K562 (cell line): ENCODE measurements at regions not wholly inside any gene's neighbourhood (a gene's known extent, or its start where the extent isn't known, plus 50 kb on each side); places are given as distances from the start of the nearest gene placed in this dataset.

Experiments
- ATAC-seq: fragments of 200-7000 bp; cut with Tn5 transposase; 3 replicates; pipeline ENCODE4 v1.9.1; 2020; ENCODE audit warnings: moderate library complexity
- BruUV-seq: library from RNA; stranded (reverse); fragments of 400-500 nt; replicated peaks from 2 replicates; lab custom pipeline; 2021; lab: Mats Ljungman, UMichigan
- CTCF ChIA-PET: fragments of 300-600 bp; formaldehyde crosslinking; extraction: SDS; loops from one replicate; lab custom pipeline; 2021; ENCODE audit warnings: low intra/inter-chr PET ratio; lab: Yijun Ruan, JAX
- POLR2A ChIA-PET: fragments of 300-600, 350-650 bp; sonication (Branson Sonifier 250); formaldehyde crosslinking; extraction: SDS; loops from one replicate; lab custom pipeline; 2021; ENCODE audit warnings: antibody characterized with exemption, inconsistent platforms; lab: Yijun Ruan, JAX
- DNase-seq, 4 experiments: peaks; one replicate each; pipeline versions ENCODE4 v3.0.0 to v3.0.0-alpha.2; 2011 to 2018; ENCODE audit warnings: low spot score in 3 of 4, mixed read lengths in 3 of 4; ENCODE audit errors: extremely low read depth in 1 of 4
- FAIRE-seq: peaks from 2 replicates; lab custom pipeline; 2011; peaks lifted over from hg19 to GRCh38; lab: Jason Lieb, UNC
- H2AFZ ChIP-seq: 2 replicates; pipeline ENCODE4 v1.6.0; 2011; ENCODE audit warnings: low read depth, low read length, control low read depth, inconsistent platforms
- H3K27ac ChIP-seq: fragments of 200-600 bp; 3 replicates; pipeline ENCODE4 v1.8.0; 2011; ENCODE audit warnings: low read depth, mild to moderate bottlenecking, control low read depth, inconsistent platforms, low read length, moderate library complexity, mixed read lengths; ENCODE audit errors: extremely low read depth
- H3K27me3 ChIP-seq, 2 experiments: fragments of 300-600 bp in 1 of 2; 2 replicates in 1 of 2; 3 replicates in 1 of 2; pipeline versions ENCODE4 v1.6.0 to v1.8.0; 2011; ENCODE audit warnings: inconsistent platforms in 2 of 2, low read length in 2 of 2, mild to moderate bottlenecking in 1 of 2, mixed read lengths in 1 of 2, moderate library complexity in 1 of 2; ENCODE audit not compliant: control insufficient read depth in 2 of 2, insufficient read depth in 2 of 2
- H3K36me3 ChIP-seq: fragments of 300-600 bp; 3 replicates; pipeline ENCODE4 v1.8.0; 2011; ENCODE audit warnings: mild to moderate bottlenecking, low read length, inconsistent platforms; ENCODE audit not compliant: control insufficient read depth, insufficient read depth
- H3K4me1 ChIP-seq, 2 experiments: fragments of 200-600 bp in 1 of 2; replicated peaks in 1 of 2; 2 replicates in 1 of 2; 3 replicates in 1 of 2; pipeline versions ENCODE4 v1.5.1 to v1.8.0; 2011; ENCODE audit warnings: inconsistent platforms in 2 of 2, low read length in 2 of 2, mild to moderate bottlenecking in 1 of 2, mixed read lengths in 1 of 2, moderate library complexity in 1 of 2; ENCODE audit not compliant: control insufficient read depth in 2 of 2, insufficient read depth in 2 of 2
- H3K4me2 ChIP-seq: 2 replicates; pipeline ENCODE4 v1.6.1; 2011; ENCODE audit warnings: low read length, control low read depth, inconsistent platforms, mixed read lengths; ENCODE audit not compliant: insufficient read depth
- H3K4me3 ChIP-seq: fragments of 200-600 bp; sonication (generic), shearing (Covaris generic); 2 replicates; pipeline ENCODE4 v1.5.1; 2016; ENCODE audit warnings: control low read depth, inconsistent platforms
- H3K79me2 ChIP-seq: fragments of 200-600 bp; 3 replicates; pipeline ENCODE4 v1.8.0; 2011; ENCODE audit warnings: low read length, inconsistent platforms; ENCODE audit not compliant: control insufficient read depth, insufficient read depth
- H3K9ac ChIP-seq, 2 experiments: 2 replicates each; pipeline versions ENCODE4 v1.6.0 to v1.6.1; 2011; ENCODE audit warnings: low read depth in 2 of 2, low read length in 2 of 2, control low read depth in 1 of 2, inconsistent platforms in 1 of 2, mild to moderate bottlenecking in 1 of 2, mixed read lengths in 1 of 2; ENCODE audit not compliant: insufficient read depth in 1 of 2
- H3K9me1 ChIP-seq: one replicate; pipeline ENCODE4 v1.6.0; 2011; ENCODE audit warnings: inconsistent platforms, mild to moderate bottlenecking, low read length, moderate library complexity; ENCODE audit not compliant: control insufficient read depth, insufficient read depth
- H3K9me3 ChIP-seq: replicated peaks from 2 replicates; pipeline ENCODE4 v1.5.1; 2011; ENCODE audit warnings: low read depth, low read length, inconsistent platforms; ENCODE audit not compliant: control insufficient read depth, insufficient read depth
- H4K20me1 ChIP-seq: replicated peaks from 2 replicates; pipeline ENCODE4 v1.6.1; 2011; ENCODE audit warnings: low read length, inconsistent platforms, mixed read lengths; ENCODE audit not compliant: control insufficient read depth, insufficient read depth
- BRD9 ChIP-seq: fragments of 450-650 bp; IDR thresholded peaks from 2 replicates; pipeline ENCODE4 v1.6.1; 2018; ENCODE audit warnings: low read depth; ENCODE audit not compliant: partially characterized antibody
- CBX8 ChIP-seq: fragments of 200-600 bp; sonication (generic); IDR thresholded peaks from 2 replicates; pipeline ENCODE4 v1.6.1; 2012; ENCODE audit warnings: borderline replicate concordance, mixed run types, low read depth, mild to moderate bottlenecking, moderate library complexity, mixed read lengths, low read length, control low read depth, inconsistent platforms; ENCODE audit not compliant: poor library complexity, severe bottlenecking; ENCODE audit errors: extremely low read depth
- CHCHD3 ChIP-seq: fragments of 250-450 bp; sonication (Bioruptor Pico); IDR thresholded peaks from 2 replicates; pipeline ENCODE4 v2.1.2; 2022; ENCODE audit warnings: mild to moderate bottlenecking
- CREM ChIP-seq: IDR thresholded peaks from 2 replicates; pipeline ENCODE4 v1.6.1; 2014; ENCODE audit warnings: antibody characterized with exemption, low read depth
- CSDE1 ChIP-seq, 2 experiments: fragments of 450-650 bp; IDR thresholded peaks; 2 replicates each; pipeline ENCODE4 v1.6.1; 2016; ENCODE audit warnings: mild to moderate bottlenecking in 1 of 2
- ELK1 ChIP-seq: sonication (generic); formaldehyde crosslinking; IDR thresholded peaks from 2 replicates; pipeline ENCODE4 v1.8.1; 2022; ENCODE audit warnings: missing genetic modification reagents
- HOMEZ ChIP-seq: fragments of 250-450 bp; sonication (Bioruptor Pico); IDR thresholded peaks from 2 replicates; pipeline ENCODE4 v1.4.0; 2020; ENCODE audit warnings: mild to moderate bottlenecking, moderate library complexity
- JUNB ChIP-seq: fragments of 450-650 bp; formaldehyde crosslinking; conservative IDR thresholded peaks from 2 replicates; pipeline ENCODE4 v1.4.0; 2020; ENCODE audit warnings: mild to moderate bottlenecking
- NFYB ChIP-seq: IDR thresholded peaks from 2 replicates; pipeline ENCODE4 v1.6.1; 2011; ENCODE audit warnings: mild to moderate bottlenecking, moderate library complexity; ENCODE audit not compliant: insufficient read length; ENCODE audit errors: extremely low read depth
- NR4A1 ChIP-seq, 2 experiments: fragments of 250-450 bp in 1 of 2; fragments of 450-650 bp in 1 of 2; sonication (Bioruptor Pico) in 1 of 2; IDR thresholded peaks; 2 replicates each; pipeline versions ENCODE4 v1.4.0 to v1.6.1; 2016 to 2020; ENCODE audit warnings: mild to moderate bottlenecking in 2 of 2, missing compliant biosample characterization in 1 of 2, missing genetic modification characterization in 1 of 2, moderate library complexity in 1 of 2
- PRPF4 ChIP-seq: fragments of 200-400 bp; formaldehyde crosslinking; IDR thresholded peaks from one replicate; pipeline ENCODE4 v1.6.1; 2017; ENCODE audit warnings: low read length, low read depth, mild to moderate bottlenecking; ENCODE audit not compliant: insufficient read depth, poor library complexity, severe bottlenecking
- PURB ChIP-seq: sonication (generic); formaldehyde crosslinking; IDR thresholded peaks from 2 replicates; pipeline ENCODE4 v1.9.0; 2021; ENCODE audit warnings: low read depth, mild to moderate bottlenecking, missing genetic modification reagents
- RBM17 ChIP-seq: fragments of 200-400 bp; formaldehyde crosslinking; IDR thresholded peaks from 2 replicates; pipeline ENCODE4 v1.6.1; 2017; ENCODE audit warnings: low read depth, mild to moderate bottlenecking, low read length, borderline replicate concordance
- YY1 ChIP-seq, 3 experiments: IDR thresholded peaks; 2 replicates each; pipeline ENCODE4 v1.6.1; 2011; ENCODE audit warnings: low read length in 2 of 3, mild to moderate bottlenecking in 2 of 3, moderate library complexity in 2 of 3, borderline replicate concordance in 1 of 3, control low read depth in 1 of 3, low read depth in 1 of 3; ENCODE audit not compliant: insufficient read depth in 3 of 3, insufficient replicate concordance in 2 of 3, control insufficient read depth in 1 of 3, insufficient read length in 1 of 3; ENCODE audit errors: extremely low read depth in 1 of 3
- ZBTB34 ChIP-seq: fragments of 250-450 bp; sonication (Bioruptor Pico); IDR thresholded peaks from 2 replicates; pipeline ENCODE4 v1.8.0; 2021; ENCODE audit warnings: mild to moderate bottlenecking, moderate library complexity
- ZNF584 ChIP-seq: fragments of 200-800 bp; sonication (Bioruptor generic); IDR thresholded peaks from 2 replicates; pipeline ENCODE4 v1.6.1; 2016; ENCODE audit warnings: low read depth, mild to moderate bottlenecking, missing genetic modification characterization, missing compliant biosample characterization
- WGBS: fragments of 100-300 bp; shearing (Covaris generic); methylation state at CpG from one replicate; pipeline ENCODE4 v1.1.6; 2016; ENCODE audit warnings: low coverage, mixed read lengths; ENCODE audit not compliant: insufficient coverage; ENCODE audit errors: missing lambda C conversion rate; 5-methylcytosine and 5-hydroxymethylcytosine counted together
- in situ Hi-C: fragments of 300-500 bp; cut with MboI; formaldehyde crosslinking; loops from 4 replicates; pipeline ENCODE4 v1.15.0; 2018; ENCODE audit warnings: inconsistent platforms, mixed read lengths
- intact Hi-C: fragments of 100-400 bp; cut with micrococcal nuclease; formaldehyde crosslinking; loops from 2 replicates; pipeline ENCODE4 v1.14.2; 2022

GRCh38 chr2:172213116-172213860 is 110.6 kb upstream of the DLX2 start:
- WGBS, result 1% methylated on average over 12 of the region's 12 CpGs
- Histone ChIP-seq H3K9ac (no peak overlapping the region), H3K4me2 (no peak overlapping the region), H4K20me1 (no peaks in the 10 kb centered on the region), H3K36me3 (no peaks in the 10 kb centered on the region), H3K9me1 (no peaks in the 10 kb centered on the region), H3K9me3 (no peaks in the 10 kb centered on the region), H3K4me3 (no peak overlapping the region), H3K79me2 (no peaks in the 10 kb centered on the region), H3K4me1 (no peaks in the 10 kb centered on the region), H2AFZ (peak overlapping the region; percentile 14; the same call in 1 of the 2 replicates), H3K27me3 (peaks cover 33 to 37% of the 10 kb centered on the region in 2 experiments; a peak in 4 of 5 replicates), H3K27ac (no peak overlapping the region)
- ATAC-seq (no peak), FAIRE-seq (no peak), DNase-seq (no peak)
- TF ChIP-seq CREM (no peak), BRD9 (no peak), PURB (CRISPR knock-in tag) (no peak), PRPF4 (no peak), ELK1 (CRISPR knock-in tag) (no peak), ZBTB34 (no peak), NR4A1 (CRISPR knock-in tag; IDR thresholded peaks at IDR 0.05) (no peak), NR4A1 (tag; IDR thresholded peaks at IDR 0.05) (no peak), ZNF584 (no peak), JUNB (CRISPR knock-in tag) (no peak), RBM17 (no peak), HOMEZ (no peak), CSDE1 (IDR thresholded peaks at IDR 0.05) (no peak), CBX8 (peak; percentile 62), NFYB (no peak), CHCHD3 (CRISPR knock-in tag) (no peak), YY1 (IDR thresholded peaks at IDR 0.05; ENCODE audit: borderline replicate concordance in 1 of 3, control insufficient read depth in 1 of 3, extremely low read depth in 1 of 3, insufficient read depth in 3 of 3, insufficient read length in 1 of 3, insufficient replicate concordance in 2 of 3, low read depth in 1 of 3, low read length in 2 of 3) (peak in 1 of 3 experiments; percentile 8)
- intact Hi-C loops (no loop called here), in situ Hi-C loops (no loop called here)
- BruUV-seq, result no TSS peak
- POLR2A ChIA-PET, result interaction anchor here (0.6 to 0.7 kb wide), 2 partner anchors 87 to 642 kb away, joined by 3 read pairs; no protein-coding TSS in a partner anchor
- CTCF ChIA-PET, result no interaction called here
